Neuronal stem cell (in vitro differentiated cells): ENCODE measurements at regions not wholly inside any gene's neighbourhood (a gene's known extent, or its start where the extent isn't known, plus 50 kb on each side); places are given as distances from the start of the nearest gene placed in this dataset.

Source experiments
- DNase-seq: peaks from one replicate; pipeline ENCODE4 v3.0.0-alpha.2; 2013; ENCODE audit warnings: low spot score
- H2AFZ ChIP-seq: one replicate; pipeline ENCODE4 v1.6.1; 2013; ENCODE audit warnings: mild to moderate bottlenecking, low read length, inconsistent platforms
- H2AK5ac ChIP-seq: 2 replicates; pipeline ENCODE4 v1.6.1; 2013; ENCODE audit warnings: low read depth, mild to moderate bottlenecking, inconsistent platforms, low read length, moderate library complexity, mixed read lengths
- H2BK120ac ChIP-seq: 2 replicates; pipeline ENCODE4 v1.6.1; 2013; ENCODE audit warnings: low read depth, mild to moderate bottlenecking, inconsistent platforms, low read length, moderate library complexity, mixed read lengths
- H2BK12ac ChIP-seq: one replicate; pipeline ENCODE4 v1.6.1; 2013; ENCODE audit warnings: low read length, inconsistent platforms
- H2BK15ac ChIP-seq: 2 replicates; pipeline ENCODE4 v1.6.1; 2013; ENCODE audit warnings: mild to moderate bottlenecking, low read length, inconsistent platforms, mixed read lengths
- H2BK5ac ChIP-seq: one replicate; pipeline ENCODE4 v1.6.1; 2013; ENCODE audit warnings: inconsistent platforms, mild to moderate bottlenecking, low read length, moderate library complexity
- H3K14ac ChIP-seq: one replicate; pipeline ENCODE4 v1.6.1; 2013; ENCODE audit warnings: low read length, inconsistent platforms
- H3K18ac ChIP-seq: 2 replicates; pipeline ENCODE4 v1.6.1; 2013; ENCODE audit warnings: low read length, inconsistent platforms
- H3K23ac ChIP-seq: 2 replicates; pipeline ENCODE4 v1.6.1; 2013; ENCODE audit warnings: low read depth, mild to moderate bottlenecking, mixed read lengths, low read length, inconsistent platforms; ENCODE audit not compliant: poor library complexity
- H3K27ac ChIP-seq: replicated peaks from 3 replicates; pipeline ENCODE4 v1.5.1; 2013; ENCODE audit warnings: low read length, inconsistent platforms
- H3K27me3 ChIP-seq, 3 experiments: 2 replicates each; pipeline ENCODE4 v1.6.1; 2013; ENCODE audit warnings: low read length in 3 of 3, mild to moderate bottlenecking in 2 of 3, inconsistent platforms in 1 of 3, low read depth in 1 of 3, mixed read lengths in 1 of 3, moderate library complexity in 1 of 3; ENCODE audit not compliant: control insufficient read depth in 3 of 3, insufficient read depth in 3 of 3
- H3K36me3 ChIP-seq, 2 donors: replicated peaks in 1 of 2; 2 replicates each; pipeline ENCODE4 v1.6.1; 2013; ENCODE audit warnings: low read length in 2 of 2; ENCODE audit not compliant: control insufficient read depth in 2 of 2, insufficient read depth in 2 of 2
- H3K4ac ChIP-seq: 2 replicates; pipeline ENCODE4 v1.6.1; 2013; ENCODE audit warnings: inconsistent platforms, mild to moderate bottlenecking, low read length, moderate library complexity
- H3K4me1 ChIP-seq, 2 donors: 1 replicate in 1 of 2; 2 replicates in 1 of 2; pipeline ENCODE4 v1.6.1; 2013; ENCODE audit warnings: low read length in 2 of 2, low read depth in 1 of 2; ENCODE audit not compliant: control insufficient read depth in 2 of 2, insufficient read depth in 1 of 2
- H3K4me2 ChIP-seq: one replicate; pipeline ENCODE4 v1.6.1; 2013; ENCODE audit warnings: mild to moderate bottlenecking, low read length, inconsistent platforms; ENCODE audit not compliant: insufficient read depth, poor library complexity, severe bottlenecking
- H3K4me3 ChIP-seq, 2 donors: 2 replicates each; pipeline ENCODE4 v1.5.1; 2013; ENCODE audit warnings: low read length in 2 of 2, mild to moderate bottlenecking in 2 of 2, inconsistent platforms in 1 of 2, moderate library complexity in 1 of 2
- H3K79me1 ChIP-seq: one replicate; pipeline ENCODE4 v1.6.1; 2013; ENCODE audit warnings: low read depth, mild to moderate bottlenecking, inconsistent platforms, low read length, moderate library complexity
- H3K9ac ChIP-seq: one replicate; pipeline ENCODE4 v1.6.1; 2013; ENCODE audit warnings: mild to moderate bottlenecking, low read depth, low read length, inconsistent platforms; ENCODE audit not compliant: poor library complexity
- H3K9me3 ChIP-seq, 2 donors: replicated peaks in 1 of 2; 2 replicates each; pipeline versions ENCODE3 to v1.6.1; 2013; ENCODE audit warnings: low read length in 2 of 2, mild to moderate bottlenecking in 2 of 2, inconsistent platforms in 1 of 2, low read depth in 1 of 2, mixed read lengths in 1 of 2, moderate library complexity in 1 of 2; ENCODE audit not compliant: control insufficient read depth in 2 of 2, insufficient read depth in 1 of 2
- H4K8ac ChIP-seq: one replicate; pipeline ENCODE4 v1.6.1; 2013; ENCODE audit warnings: low read depth, mild to moderate bottlenecking, inconsistent platforms, low read length, moderate library complexity
- H4K91ac ChIP-seq: one replicate; pipeline ENCODE4 v1.6.1; 2013; ENCODE audit warnings: low read length, low read depth, mild to moderate bottlenecking, inconsistent platforms; ENCODE audit not compliant: poor library complexity
- WGBS, 2 donors: extraction: QIAGEN DNeasy Blood & Tissue Kit; methylation state at CpG; one replicate each; pipeline ENCODE4 v1.1.7; 2013; ENCODE audit warnings: missing lambda C conversion rate in 2 of 2, mixed read lengths in 1 of 2; ENCODE audit not compliant: insufficient read length in 2 of 2, insufficient replicate concordance in 1 of 2; ENCODE audit errors: extremely low coverage in 2 of 2; 5-methylcytosine and 5-hydroxymethylcytosine counted together

DNA sequence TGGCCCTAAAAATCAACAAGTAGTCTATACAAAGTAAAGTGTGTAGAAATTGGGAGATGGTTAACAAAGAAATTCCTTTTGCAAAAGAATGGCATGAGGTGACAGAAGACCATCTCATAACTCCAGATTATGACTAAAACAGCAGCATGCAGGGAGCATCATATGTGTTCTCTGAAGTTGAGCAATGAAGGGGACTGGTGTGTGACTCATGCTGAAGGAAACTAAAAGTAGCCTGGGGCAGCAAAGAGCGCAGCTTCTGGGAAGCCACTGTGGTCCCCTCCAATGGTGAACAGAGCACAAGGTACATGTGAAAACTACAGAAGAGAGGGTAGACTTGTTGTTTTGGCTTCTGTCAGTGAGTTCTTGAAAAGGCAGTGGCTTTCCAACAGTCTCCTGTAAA is 133.4 kb downstream of the MACC1 start:
- Histone ChIP-seq H4K8ac (no peak overlapping the region), H2BK12ac (no peak overlapping the region), H3K79me1 (no peaks in the 10 kb centered on the region), H2BK5ac (no peak overlapping the region), H2BK15ac (no peak overlapping the region), H3K9ac (no peak overlapping the region), H3K27ac (no peak overlapping the region), H2BK120ac (no peak overlapping the region), H2AK5ac (no peak overlapping the region), H3K4me1 (no peaks in the 10 kb centered on the region), H3K4me2 (no peak overlapping the region), H2AFZ (peak overlapping the region; percentile 9), H3K18ac (no peak overlapping the region), H3K9me3 (no peaks in the 10 kb centered on the region), H3K36me3 (no peaks in the 10 kb centered on the region), H3K27me3 (no peaks in the 10 kb centered on the region), H3K23ac (no peak overlapping the region), H3K4ac (no peak overlapping the region), H4K91ac (no peak overlapping the region), H3K4me3 (no peak overlapping the region), H3K14ac (no peak overlapping the region)
- no peak for DNase-seq
- no CpG with 5 or more reads among the region's 1 CpG for WGBS, 2 donors

DNA sequence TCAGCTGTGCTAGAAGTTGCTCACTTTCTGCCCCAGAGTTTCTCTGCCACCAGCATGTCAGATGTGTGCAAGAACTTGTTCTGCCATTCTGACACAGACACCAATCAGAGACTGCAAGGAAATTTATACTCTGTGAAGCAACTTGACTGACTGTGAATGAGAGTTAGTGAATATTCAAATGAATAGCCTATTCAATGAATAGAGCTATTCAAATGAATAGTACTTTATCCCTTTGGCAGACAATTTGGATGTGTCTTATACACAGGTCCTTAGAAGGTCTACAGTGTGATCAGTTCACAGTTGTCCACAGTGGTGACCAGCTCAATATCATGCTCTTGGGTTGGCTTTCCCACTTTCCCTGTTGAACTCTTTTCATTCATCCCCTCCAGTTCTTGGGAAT is 138.1 kb downstream of the MACC1 start:
- H3K9ac ChIP-seq: no peak overlapping the region
- no peak overlapping the region for H4K8ac ChIP-seq
- H3K4ac ChIP-seq: no peak overlapping the region
- H3K79me1 ChIP-seq: no peaks in the 10 kb centered on the region
- H2BK120ac ChIP-seq: no peak overlapping the region
- no peak overlapping the region for H2BK12ac ChIP-seq
- H3K4me1 ChIP-seq: no peaks in the 10 kb centered on the region
- H3K18ac ChIP-seq: no peak overlapping the region
- H3K27me3 ChIP-seq: no peaks in the 10 kb centered on the region
- no peak overlapping the region for H3K14ac ChIP-seq
- no peak overlapping the region for H3K4me2 ChIP-seq
- no peak overlapping the region for H3K27ac ChIP-seq
- no peak overlapping the region for H2AFZ ChIP-seq
- H3K4me3 ChIP-seq: no peak overlapping the region
- H2BK5ac ChIP-seq: no peak overlapping the region
- H4K91ac ChIP-seq: no peak overlapping the region
- no peaks in the 10 kb centered on the region for H3K36me3 ChIP-seq
- H2AK5ac ChIP-seq: no peak overlapping the region
- H2BK15ac ChIP-seq: no peak overlapping the region
- no peak for DNase-seq
- H3K9me3 ChIP-seq: no peaks in the 10 kb centered on the region
- no peak overlapping the region for H3K23ac ChIP-seq

DNA sequence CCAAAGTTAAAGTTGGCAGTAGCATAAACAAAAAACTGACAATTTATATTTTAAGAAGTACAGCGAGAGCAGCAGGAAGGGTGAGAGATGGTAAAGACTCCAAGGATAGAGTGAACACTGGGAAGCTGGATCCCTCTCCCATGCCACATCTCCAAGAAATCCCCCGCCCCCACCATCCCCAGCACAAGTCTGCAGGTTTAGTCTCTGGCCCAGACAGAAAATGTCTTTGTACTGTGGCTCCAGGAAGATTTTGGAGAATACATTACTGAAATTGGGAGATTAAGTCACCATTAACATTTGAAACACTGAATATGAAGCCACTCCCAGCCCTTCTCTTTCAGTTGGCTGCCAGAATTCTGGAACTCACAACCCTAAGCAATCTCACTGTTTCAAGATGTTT is 140.3 kb downstream of the MACC1 start:
- no peaks in the 10 kb centered on the region for H3K27me3 ChIP-seq
- no peaks in the 10 kb centered on the region for H3K4me1 ChIP-seq
- no peak for DNase-seq
- H3K14ac ChIP-seq: no peak overlapping the region
- H2BK12ac ChIP-seq: no peak overlapping the region
- no peak overlapping the region for H3K18ac ChIP-seq
- H3K27ac ChIP-seq: no peak overlapping the region
- no peak overlapping the region for H2AFZ ChIP-seq
- H4K8ac ChIP-seq: no peak overlapping the region
- H2BK15ac ChIP-seq: no peak overlapping the region
- H2AK5ac ChIP-seq: no peak overlapping the region
- H3K36me3 ChIP-seq: no peaks in the 10 kb centered on the region
- H4K91ac ChIP-seq: no peak overlapping the region
- H3K4me3 ChIP-seq: no peak overlapping the region
- H3K4ac ChIP-seq: no peak overlapping the region
- WGBS, 2 donors: no CpG with 5 or more reads among the region's 2 CpGs
- no peaks in the 10 kb centered on the region for H3K9me3 ChIP-seq
- no peak overlapping the region for H3K4me2 ChIP-seq
- H2BK120ac ChIP-seq: no peak overlapping the region
- H2BK5ac ChIP-seq: no peak overlapping the region
- no peak overlapping the region for H3K23ac ChIP-seq
- H3K9ac ChIP-seq: no peak overlapping the region
- no peaks in the 10 kb centered on the region for H3K79me1 ChIP-seq

DNA sequence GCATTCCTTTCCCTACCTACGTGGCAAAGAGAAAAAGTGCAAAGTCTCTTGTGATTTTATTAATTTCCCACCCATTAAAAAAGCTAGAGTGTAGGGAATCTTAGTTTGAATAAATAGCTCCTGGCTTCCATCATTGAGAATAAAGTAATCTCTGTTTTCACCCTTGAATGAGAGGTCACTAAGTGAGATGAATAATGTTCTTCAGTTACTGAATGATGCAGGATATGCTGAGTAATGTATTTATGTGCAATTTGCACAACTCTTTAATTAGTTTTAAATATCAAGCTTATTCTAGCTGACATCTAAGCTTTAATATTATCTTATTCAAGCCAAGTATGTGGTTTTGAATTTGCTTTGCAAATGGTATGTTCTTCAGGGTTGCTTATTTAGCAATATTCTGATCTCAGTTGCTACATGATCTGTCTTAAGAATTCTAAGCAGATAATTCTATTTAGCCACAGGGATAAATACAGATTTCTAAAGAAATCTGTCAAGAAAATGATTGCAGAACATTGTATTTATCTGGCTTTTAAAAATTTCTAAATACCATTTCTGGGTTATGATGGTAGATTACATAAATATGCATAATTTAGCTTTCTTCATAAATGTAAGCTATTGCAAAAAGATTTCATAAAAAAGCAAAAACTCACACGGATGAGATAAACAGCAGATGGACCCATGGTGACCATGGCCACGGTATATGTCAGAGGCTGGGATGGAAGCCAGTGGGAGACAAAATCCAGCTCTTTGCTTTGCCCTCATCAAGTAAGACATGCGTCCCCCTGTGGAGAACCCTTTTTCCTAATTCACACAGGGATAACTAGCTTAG is 141.0 kb downstream of the MACC1 start:
- Histone ChIP-seq H3K18ac (no peak overlapping the region), H3K4me3 (no peak overlapping the region), H3K27ac (no peak overlapping the region), H3K4me1 (no peaks in the 10 kb centered on the region), H2AK5ac (no peak overlapping the region), H2BK15ac (no peak overlapping the region), H3K9ac (no peak overlapping the region), H3K4me2 (no peak overlapping the region), H3K9me3 (no peaks in the 10 kb centered on the region), H3K27me3 (no peaks in the 10 kb centered on the region), H3K79me1 (no peaks in the 10 kb centered on the region), H4K91ac (no peak overlapping the region), H2BK5ac (no peak overlapping the region), H3K36me3 (no peaks in the 10 kb centered on the region), H3K4ac (no peak overlapping the region), H3K14ac (no peak overlapping the region), H4K8ac (no peak overlapping the region), H2BK120ac (no peak overlapping the region), H3K23ac (no peak overlapping the region), H2BK12ac (no peak overlapping the region), H2AFZ (no peak overlapping the region)
- WGBS, 2 donors: no CpG with 5 or more reads among the region's 4 CpGs
- no peak for DNase-seq
